ENCODE measurements at regions not wholly inside any gene's neighbourhood (a gene's known extent, or its start where the extent isn't known, plus 50 kb on each side); places are given as distances from the start of the nearest gene placed in this dataset.

GRCh38 chr1:34529935-34530859, 224.7 kb upstream of the GJB5 start:
- H4K91ac ChIP-seq (ENCODE audit: low read depth, low read length), result no peak overlapping the region
- no peak overlapping the region for H4K8ac ChIP-seq (ENCODE audit: low read depth, low read length)
- no peak overlapping the region for H3K4me2 ChIP-seq (ENCODE audit: low read length)
- no peaks in the 10 kb centered on the region for H3K79me2 ChIP-seq (ENCODE audit: control insufficient read depth, insufficient read depth, low read length, poor library complexity)
- WGBS (ENCODE audit: extremely low coverage, insufficient coverage, insufficient read length), result no CpG with 5 or more reads among the region's 12 CpGs
- H3K4me3 ChIP-seq (ENCODE audit: low read depth, low read length), result no peak overlapping the region
- H3K4ac ChIP-seq (ENCODE audit: low read depth, low read length), result no peak overlapping the region
- no peak overlapping the region for H2BK5ac ChIP-seq (ENCODE audit: low read depth, low read length, poor library complexity)
- no peak overlapping the region for H3K9ac ChIP-seq (ENCODE audit: low read length)
- H3K27ac ChIP-seq (ENCODE audit: low read depth, low read length), result no peak overlapping the region
- H3K9me3 ChIP-seq (ENCODE audit: insufficient read depth, low read depth, low read length), result peaks cover 4% of the 10 kb centered on the region
- DNase-seq, result no peak
- no peak overlapping the region for H3K14ac ChIP-seq (ENCODE audit: low read length)
- H2AFZ ChIP-seq (ENCODE audit: insufficient read depth, low read length, poor library complexity), result no peak overlapping the region
- H3K18ac ChIP-seq (ENCODE audit: low read length), result no peak overlapping the region
- no peak overlapping the region for H3K23ac ChIP-seq (ENCODE audit: low read length)
- H2AK5ac ChIP-seq (ENCODE audit: low read length), result no peak overlapping the region
- no peaks in the 10 kb centered on the region for H3K27me3 ChIP-seq (ENCODE audit: insufficient read depth, low read length)
- no peaks in the 10 kb centered on the region for H3K36me3 ChIP-seq (ENCODE audit: control insufficient read depth in 1 of 2, insufficient read depth in 2 of 2, low read length in 2 of 2)
- H2BK120ac ChIP-seq (ENCODE audit: insufficient read depth, low read length, poor library complexity), result no peak overlapping the region
- H3K4me1 ChIP-seq (ENCODE audit: control insufficient read depth in 1 of 2, insufficient read depth in 2 of 2, low read length in 2 of 2), result no peaks in the 10 kb centered on the region
- H4K12ac ChIP-seq (ENCODE audit: low read depth, low read length), result no peak overlapping the region
- H2BK12ac ChIP-seq (ENCODE audit: low read length), result no peak overlapping the region
- no peaks in the 10 kb centered on the region for H3K79me1 ChIP-seq (ENCODE audit: low read length)

GRCh38 chr1:34532113-34532512, 222.7 kb upstream of the GJB5 start:
- no peak overlapping the region for H3K4me2 ChIP-seq (ENCODE audit: low read length)
- no peak overlapping the region for H4K12ac ChIP-seq (ENCODE audit: low read depth, low read length)
- H2BK5ac ChIP-seq (ENCODE audit: low read depth, low read length, poor library complexity), result no peak overlapping the region
- H2BK120ac ChIP-seq (ENCODE audit: insufficient read depth, low read length, poor library complexity), result no peak overlapping the region
- H3K23ac ChIP-seq (ENCODE audit: low read length), result no peak overlapping the region
- H3K79me2 ChIP-seq (ENCODE audit: control insufficient read depth, insufficient read depth, low read length, poor library complexity), result no peaks in the 10 kb centered on the region
- no peaks in the 10 kb centered on the region for H3K79me1 ChIP-seq (ENCODE audit: low read length)
- H2BK12ac ChIP-seq (ENCODE audit: low read length), result no peak overlapping the region
- H2AK5ac ChIP-seq (ENCODE audit: low read length), result no peak overlapping the region
- H4K91ac ChIP-seq (ENCODE audit: low read depth, low read length), result no peak overlapping the region
- H3K4ac ChIP-seq (ENCODE audit: low read depth, low read length), result no peak overlapping the region
- no CpG with 5 or more reads among the region's 3 CpGs for WGBS (ENCODE audit: extremely low coverage, insufficient coverage, insufficient read length)
- H3K18ac ChIP-seq (ENCODE audit: low read length), result no peak overlapping the region
- peaks cover 4% of the 10 kb centered on the region for H3K9me3 ChIP-seq (ENCODE audit: insufficient read depth, low read depth, low read length)
- no peak overlapping the region for H3K14ac ChIP-seq (ENCODE audit: low read length)
- H3K9ac ChIP-seq (ENCODE audit: low read length), result no peak overlapping the region
- no peaks in the 10 kb centered on the region for H3K4me1 ChIP-seq (ENCODE audit: control insufficient read depth in 1 of 2, insufficient read depth in 2 of 2, low read length in 2 of 2)
- H3K27me3 ChIP-seq (ENCODE audit: insufficient read depth, low read length), result no peaks in the 10 kb centered on the region
- no peak overlapping the region for H3K4me3 ChIP-seq (ENCODE audit: low read depth, low read length)
- no peak overlapping the region for H3K27ac ChIP-seq (ENCODE audit: low read depth, low read length)
- DNase-seq, result no peak
- H3K36me3 ChIP-seq (ENCODE audit: control insufficient read depth in 1 of 2, insufficient read depth in 2 of 2, low read length in 2 of 2), result no peaks in the 10 kb centered on the region
- no peak overlapping the region for H4K8ac ChIP-seq (ENCODE audit: low read depth, low read length)
- H2AFZ ChIP-seq (ENCODE audit: insufficient read depth, low read length, poor library complexity), result no peak overlapping the region

GRCh38 chr1:34538481-34538880, 216.4 kb upstream of the GJB5 start:
- DNase-seq, result no peak
- Histone ChIP-seq H3K79me1 (ENCODE audit: low read length) (no peaks in the 10 kb centered on the region), H3K36me3 (ENCODE audit: control insufficient read depth in 1 of 2, insufficient read depth in 2 of 2, low read length in 2 of 2) (no peaks in the 10 kb centered on the region), H4K8ac (ENCODE audit: low read depth, low read length) (no peak overlapping the region), H2AFZ (ENCODE audit: insufficient read depth, low read length, poor library complexity) (no peak overlapping the region), H3K27ac (ENCODE audit: low read depth, low read length) (no peak overlapping the region), H3K18ac (ENCODE audit: low read length) (no peak overlapping the region), H3K4me2 (ENCODE audit: low read length) (no peak overlapping the region), H4K91ac (ENCODE audit: low read depth, low read length) (no peak overlapping the region), H3K9ac (ENCODE audit: low read length) (no peak overlapping the region), H2AK5ac (ENCODE audit: low read length) (no peak overlapping the region), H3K23ac (ENCODE audit: low read length) (no peak overlapping the region), H3K4me1 (ENCODE audit: control insufficient read depth in 1 of 2, insufficient read depth in 2 of 2, low read length in 2 of 2) (no peaks in the 10 kb centered on the region), H3K9me3 (ENCODE audit: insufficient read depth, low read depth, low read length) (peaks cover 4% of the 10 kb centered on the region), H3K79me2 (ENCODE audit: control insufficient read depth, insufficient read depth, low read length, poor library complexity) (no peaks in the 10 kb centered on the region), H3K27me3 (ENCODE audit: insufficient read depth, low read length) (no peaks in the 10 kb centered on the region), H4K12ac (ENCODE audit: low read depth, low read length) (no peak overlapping the region), H3K14ac (ENCODE audit: low read length) (no peak overlapping the region), H3K4me3 (ENCODE audit: low read depth, low read length) (no peak overlapping the region), H2BK12ac (ENCODE audit: low read length) (no peak overlapping the region), H2BK5ac (ENCODE audit: low read depth, low read length, poor library complexity) (no peak overlapping the region), H2BK120ac (ENCODE audit: insufficient read depth, low read length, poor library complexity) (no peak overlapping the region), H3K4ac (ENCODE audit: low read depth, low read length) (no peak overlapping the region)

- H3K4ac ChIP-seq (ENCODE audit: low read depth, low read length), result no peak overlapping the region
- H3K4me1 ChIP-seq (ENCODE audit: control insufficient read depth in 1 of 2, insufficient read depth in 2 of 2, low read length in 2 of 2), result no peaks in the 10 kb centered on the region
- peak; percentile 42 to 82 for DNase-seq
- no peak overlapping the region for H3K18ac ChIP-seq (ENCODE audit: low read length)
- H3K14ac ChIP-seq (ENCODE audit: low read length), result no peak overlapping the region
- H4K91ac ChIP-seq (ENCODE audit: low read depth, low read length), result no peak overlapping the region
- peaks cover 6% of the 10 kb centered on the region for H3K9me3 ChIP-seq (ENCODE audit: insufficient read depth, low read depth, low read length)
- H3K27ac ChIP-seq (ENCODE audit: low read depth, low read length), result no peak overlapping the region
- H3K23ac ChIP-seq (ENCODE audit: low read length), result no peak overlapping the region
- H4K8ac ChIP-seq (ENCODE audit: low read depth, low read length), result no peak overlapping the region
- no peak overlapping the region for H2BK120ac ChIP-seq (ENCODE audit: insufficient read depth, low read length, poor library complexity)
- H3K36me3 ChIP-seq (ENCODE audit: control insufficient read depth in 1 of 2, insufficient read depth in 2 of 2, low read length in 2 of 2), result no peaks in the 10 kb centered on the region
- WGBS (ENCODE audit: extremely low coverage, insufficient coverage, insufficient read length), result no CpG with 5 or more reads among the region's 3 CpGs
- H2AK5ac ChIP-seq (ENCODE audit: low read length), result no peak overlapping the region
- no peaks in the 10 kb centered on the region for H3K79me2 ChIP-seq (ENCODE audit: control insufficient read depth, insufficient read depth, low read length, poor library complexity)
- no peak overlapping the region for H3K9ac ChIP-seq (ENCODE audit: low read length)
- no peak overlapping the region for H3K4me2 ChIP-seq (ENCODE audit: low read length)
- no peak overlapping the region for H2BK5ac ChIP-seq (ENCODE audit: low read depth, low read length, poor library complexity)
- H3K4me3 ChIP-seq (ENCODE audit: low read depth, low read length), result no peak overlapping the region
- H3K79me1 ChIP-seq (ENCODE audit: low read length), result no peaks in the 10 kb centered on the region
- no peaks in the 10 kb centered on the region for H3K27me3 ChIP-seq (ENCODE audit: insufficient read depth, low read length)
- H2BK12ac ChIP-seq (ENCODE audit: low read length), result no peak overlapping the region
- no peak overlapping the region for H4K12ac ChIP-seq (ENCODE audit: low read depth, low read length)
- H2AFZ ChIP-seq (ENCODE audit: insufficient read depth, low read length, poor library complexity), result no peak overlapping the region
Measured at GRCh38 chr1:34547046-34547674, 207.7 kb upstream of the GJB5 start.
